Left ventricle myocardium inferior (tissue), 1 donor: ENCODE measurements at regions not wholly inside any gene's neighbourhood (a gene's known extent, or its start where the extent isn't known, plus 50 kb on each side); places are given as distances from the start of the nearest gene placed in this dataset.

ENCODE experiments used
- DNase-seq: peaks from one replicate; pipeline ENCODE4 v3.0.0-alpha.2; 2020
- H3K27ac ChIP-seq: fragments of 200-600 bp; replicated peaks from 2 replicates; pipeline ENCODE4 v1.8.0; 2021
- H3K27me3 ChIP-seq: fragments of 200-600 bp; 2 replicates; pipeline ENCODE4 v1.8.0; 2021; ENCODE audit warnings: low read depth
- H3K36me3 ChIP-seq: fragments of 200-600 bp; 2 replicates; pipeline ENCODE4 v1.8.0; 2021
- H3K4me1 ChIP-seq: fragments of 200-600 bp; 2 replicates; pipeline ENCODE4 v1.8.0; 2021
- H3K4me3 ChIP-seq: fragments of 200-600 bp; 2 replicates; pipeline ENCODE4 v1.8.0; 2021; ENCODE audit warnings: mild to moderate bottlenecking, moderate library complexity
- H3K9me3 ChIP-seq: fragments of 200-600 bp; replicated peaks from 2 replicates; pipeline ENCODE4 v1.8.0; 2021
- CTCF ChIP-seq: fragments of 200-600 bp; IDR thresholded peaks from 2 replicates; pipeline ENCODE4 v1.8.0; 2021; ENCODE audit warnings: antibody characterized with exemption, mild to moderate bottlenecking, borderline replicate concordance
- intact Hi-C: fragments of 100-400 bp; cut with micrococcal nuclease; formaldehyde crosslinking; loops from one replicate; pipeline ENCODE4 v1.11.0; 2022
- donor health status: DM: no; HTN: yes; CAD: no; lungs with severe emphysema.

GRCh38 chr14:26992403-26993115, 394.7 kb upstream of the NOVA1 start:
- Histone ChIP-seq H3K36me3 (no peaks in the 10 kb centered on the region), H3K27ac (no peak overlapping the region), H3K9me3 (peaks cover 12% of the 10 kb centered on the region), H3K27me3 (no peaks in the 10 kb centered on the region), H3K4me3 (no peak overlapping the region), H3K4me1 (no peaks in the 10 kb centered on the region)
- no peak for TF ChIP-seq CTCF
- DNase-seq: no peak
- intact Hi-C loops: no loop called here

DNA sequence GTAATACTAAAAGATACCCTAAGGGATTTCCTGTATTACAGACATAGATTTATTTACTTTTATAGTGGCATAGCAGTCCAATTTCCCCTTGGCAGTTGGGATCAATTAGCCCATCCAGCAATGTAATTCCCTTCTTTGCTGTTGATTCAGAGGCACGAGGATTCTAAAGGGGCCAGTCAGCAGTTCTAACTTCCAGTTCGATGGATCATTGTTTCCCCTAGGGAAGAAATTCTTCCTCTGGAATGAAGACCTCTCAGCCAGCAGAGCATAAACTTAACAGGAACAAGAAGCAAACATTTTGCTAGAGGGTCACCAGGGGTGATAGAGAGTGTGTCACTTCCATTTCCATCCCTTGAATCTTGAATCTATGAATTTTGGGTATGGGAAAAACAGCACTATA, 395.7 kb upstream of the NOVA1 start:
- no peaks in the 10 kb centered on the region for H3K27me3 ChIP-seq
- intact Hi-C loops: no loop called here
- no peak overlapping the region for H3K27ac ChIP-seq
- H3K36me3 ChIP-seq: no peaks in the 10 kb centered on the region
- H3K4me3 ChIP-seq: no peak overlapping the region
- H3K4me1 ChIP-seq: no peaks in the 10 kb centered on the region
- peaks cover 18% of the 10 kb centered on the region for H3K9me3 ChIP-seq
- no peak for TF ChIP-seq CTCF
- no peak for DNase-seq

GRCh38 chr14:26995301-26995700, 397.5 kb upstream of the NOVA1 start:
- no peaks in the 10 kb centered on the region for H3K36me3 ChIP-seq
- H3K4me3 ChIP-seq: no peak overlapping the region
- H3K4me1 ChIP-seq: no peaks in the 10 kb centered on the region
- peaks cover 18% of the 10 kb centered on the region for H3K9me3 ChIP-seq
- no peak for DNase-seq
- no peaks in the 10 kb centered on the region for H3K27me3 ChIP-seq
- no peak overlapping the region for H3K27ac ChIP-seq
- TF ChIP-seq CTCF: no peak
- intact Hi-C loops: no loop called here

DNA sequence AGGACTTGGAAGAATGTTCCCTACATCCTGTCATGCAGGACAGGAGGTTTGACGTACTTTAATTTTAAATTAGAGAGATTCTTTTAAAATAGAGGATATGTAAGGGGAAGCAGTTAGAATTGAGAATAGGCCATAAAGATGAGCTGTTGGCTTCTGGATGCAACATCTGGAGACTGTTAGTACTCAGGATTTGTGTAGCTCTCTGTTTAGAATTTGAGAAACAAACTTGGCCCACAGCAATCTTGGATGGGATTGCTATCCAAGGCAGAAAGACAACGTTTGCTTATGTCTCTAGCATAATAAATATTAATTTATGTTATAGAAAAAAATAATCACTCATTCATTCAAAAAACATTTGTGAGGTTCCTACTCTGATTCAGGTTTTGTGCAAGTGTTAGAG, 398.4 kb upstream of the NOVA1 start:
- Histone ChIP-seq H3K9me3 (peaks cover 18% of the 10 kb centered on the region), H3K4me1 (no peaks in the 10 kb centered on the region), H3K36me3 (no peaks in the 10 kb centered on the region), H3K27me3 (no peaks in the 10 kb centered on the region), H3K27ac (no peak overlapping the region), H3K4me3 (no peak overlapping the region)
- TF ChIP-seq CTCF: no peak
- intact Hi-C loops: no loop called here
- no peak for DNase-seq

GRCh38 chr14:27002179-27002578, 404.3 kb upstream of the NOVA1 start:
- intact Hi-C loops: no loop called here
- H3K9me3 ChIP-seq: peaks cover 9% of the 10 kb centered on the region
- no peaks in the 10 kb centered on the region for H3K36me3 ChIP-seq
- no peak for DNase-seq
- no peak overlapping the region for H3K4me3 ChIP-seq
- no peaks in the 10 kb centered on the region for H3K27me3 ChIP-seq
- no peak overlapping the region for H3K27ac ChIP-seq
- no peaks in the 10 kb centered on the region for H3K4me1 ChIP-seq
- TF ChIP-seq CTCF: no peak
